NT2/D1 (cell line): ENCODE measurements at regions not wholly inside any gene's neighbourhood (a gene's known extent, or its start where the extent isn't known, plus 50 kb on each side); places are given as distances from the start of the nearest gene placed in this dataset.

ENCODE experiments used
- SUZ12 ChIP-seq: IDR thresholded peaks from 2 replicates; pipeline ENCODE4 v1.6.1; 2011; ENCODE audit not compliant: insufficient read length, insufficient read depth; ENCODE audit errors: extremely low read depth
- YY1 ChIP-seq: IDR thresholded peaks from 2 replicates; pipeline ENCODE4 v1.6.1; 2011; ENCODE audit not compliant: insufficient read length, insufficient read depth
- ZNF274 ChIP-seq: IDR thresholded peaks from 2 replicates; pipeline ENCODE4 v1.6.1; 2011; ENCODE audit warnings: mild to moderate bottlenecking, low read depth, low read length

- TF ChIP-seq SUZ12 = no peak
- TF ChIP-seq ZNF274 = no peak
- no peak for TF ChIP-seq YY1
Observed at GRCh38 chr6:119858901-119859300, 509.3 kb upstream of the MAN1A1 start.
